CD4-positive, alpha-beta memory T cell (primary cell): ENCODE measurements at regions not wholly inside any gene's neighbourhood (a gene's known extent, or its start where the extent isn't known, plus 50 kb on each side); places are given as distances from the start of the nearest gene placed in this dataset.

ENCODE experiments used
- CTCF ChIA-PET: fragments of 350-600 bp; sonication (Branson Sonifier 250); formaldehyde crosslinking; loops from one replicate; lab custom pipeline; 2021; ENCODE audit warnings: inconsistent platforms; ENCODE audit not compliant: partially characterized antibody; lab: Charles Lee
- POLR2A ChIA-PET: fragments of 350-600 bp; sonication (Branson Sonifier 250); formaldehyde crosslinking; loops from one replicate; lab custom pipeline; 2021; ENCODE audit not compliant: partially characterized antibody; lab: Charles Lee
- DNase-seq, 5 donors: peaks; one replicate each; pipeline versions ENCODE4 v3.0.0 to v3.0.0-alpha.2; 2020 to 2022; ENCODE audit warnings: mixed read lengths in 1 of 5
- H3K27ac ChIP-seq: one replicate; pipeline ENCODE4 v1.7.0; 2013; ENCODE audit warnings: low read depth, low read length
- H3K27me3 ChIP-seq: 2 replicates; pipeline ENCODE4 v1.7.0; 2013; ENCODE audit warnings: mild to moderate bottlenecking, low read length, moderate library complexity; ENCODE audit not compliant: insufficient read depth
- H3K36me3 ChIP-seq: 2 replicates; pipeline ENCODE4 v1.7.0; 2013; ENCODE audit warnings: mild to moderate bottlenecking, low read length, moderate library complexity; ENCODE audit not compliant: insufficient read depth
- H3K4me1 ChIP-seq: 2 replicates; pipeline ENCODE4 v1.7.0; 2013; ENCODE audit warnings: mild to moderate bottlenecking, low read length, moderate library complexity; ENCODE audit not compliant: insufficient read depth
- H3K4me3 ChIP-seq, 2 donors: one replicate each; pipeline ENCODE4 v1.7.0; 2013; ENCODE audit warnings: low read length in 2 of 2, mild to moderate bottlenecking in 1 of 2
- H3K9me3 ChIP-seq, 2 donors: one replicate each; pipeline ENCODE4 v1.7.0; 2013; ENCODE audit warnings: low read length in 2 of 2, control low read depth in 1 of 2; ENCODE audit not compliant: control insufficient read depth in 1 of 2
- H3K27ac Mint-ChIP-seq, 7 donors: one replicate each; pipeline ENCODE4 v1.8.0; 2020 to 2021; ENCODE audit warnings: mixed read lengths in 7 of 7, mild to moderate bottlenecking in 6 of 7, inconsistent platforms in 3 of 7, moderate library complexity in 3 of 7
- H3K27me3 Mint-ChIP-seq, 2 donors: one replicate each; pipeline ENCODE4 v1.8.0; 2020 to 2021; ENCODE audit warnings: mixed read lengths in 2 of 2
- H3K36me3 Mint-ChIP-seq, 2 donors: one replicate each; pipeline ENCODE4 v1.8.0; 2020 to 2021; ENCODE audit warnings: mixed read lengths in 2 of 2, inconsistent platforms in 1 of 2, mild to moderate bottlenecking in 1 of 2
- H3K4me1 Mint-ChIP-seq, 4 donors: one replicate each; pipeline ENCODE4 v1.8.0; 2020 to 2021; ENCODE audit warnings: mixed read lengths in 4 of 4, mild to moderate bottlenecking in 1 of 4
- H3K4me3 Mint-ChIP-seq, 8 donors: one replicate each; pipeline ENCODE4 v1.8.0; 2020 to 2021; ENCODE audit warnings: mixed read lengths in 8 of 8, mild to moderate bottlenecking in 7 of 8, moderate library complexity in 6 of 8, inconsistent platforms in 3 of 8
- H3K9me3 Mint-ChIP-seq, 8 donors: one replicate each; pipeline ENCODE4 v1.8.0; 2020 to 2021; ENCODE audit warnings: mixed read lengths in 8 of 8, mild to moderate bottlenecking in 5 of 8, inconsistent platforms in 3 of 8, moderate library complexity in 1 of 8
- intact Hi-C: fragments of 100-400 bp; cut with micrococcal nuclease; formaldehyde crosslinking; loops from one replicate; pipeline ENCODE4 v1.15.1; 2023

DNA sequence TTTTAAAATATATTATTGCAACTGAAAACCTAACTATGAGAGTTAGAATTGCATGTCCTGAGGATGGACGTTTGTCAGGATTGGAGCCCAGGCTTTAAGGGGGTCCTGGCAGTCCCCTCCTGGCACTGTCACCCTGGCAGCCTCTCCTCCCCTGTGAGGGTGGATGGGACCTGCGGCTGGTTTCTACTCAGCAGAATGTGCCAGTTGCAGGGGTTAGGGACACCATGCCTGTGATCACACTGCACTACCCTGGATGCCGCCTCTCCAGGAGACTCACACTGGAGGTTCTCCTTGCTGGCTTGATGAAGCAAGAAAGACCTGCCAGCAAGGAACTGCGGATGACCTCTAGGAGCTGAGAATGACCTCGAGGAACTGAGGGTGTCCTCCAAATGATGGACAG lies 356.7 kb upstream of the MYT1L start:
- no peak overlapping the region for H3K27ac ChIP-seq
- H3K4me1 ChIP-seq: peaks cover 13% of the 10 kb centered on the region
- ChIA-PET POLR2A (no interaction called here), CTCF (no interaction called here)
- Mint-ChIP-seq H3K4me1 (peaks cover 11 to 28% (median 20%) of the 10 kb centered on the region in 4 donors), H3K27me3 (peaks cover 2 to 6% of the 10 kb centered on the region in 2 donors), H3K9me3 (no peaks in the 10 kb centered on the region), H3K4me3 (no peak overlapping the region), H3K27ac (no peak overlapping the region), H3K36me3 (no peaks in the 10 kb centered on the region)
- DNase-seq: peak in 1 of 5 donors; percentile 26
- intact Hi-C loops: no loop called here
- no peaks in the 10 kb centered on the region for H3K27me3 ChIP-seq
- H3K4me3 ChIP-seq: no peak overlapping the region
- no peaks in the 10 kb centered on the region for H3K36me3 ChIP-seq
- no peaks in the 10 kb centered on the region for H3K9me3 ChIP-seq

DNA sequence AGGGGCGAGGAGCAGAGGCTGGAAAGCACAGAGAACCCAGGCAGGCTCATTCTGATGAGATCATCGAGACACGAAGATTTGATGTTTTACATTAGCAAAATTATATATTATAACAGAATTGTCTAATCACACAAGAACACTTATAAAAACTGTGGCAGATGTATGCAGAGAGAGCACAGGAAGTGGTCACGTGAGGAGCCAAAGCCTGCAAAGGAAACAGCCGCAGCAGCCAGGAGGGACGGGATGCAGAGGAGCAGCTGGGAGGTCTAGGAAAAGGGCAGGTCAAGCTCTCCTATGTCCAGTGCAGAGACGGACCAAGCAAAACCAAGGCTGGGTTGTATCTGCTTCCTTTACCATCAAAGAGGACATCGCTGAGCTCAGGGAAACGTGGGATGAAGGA lies 355.1 kb upstream of the MYT1L start:
- peaks cover 15 to 37% (median 25%) of the 10 kb centered on the region in 4 donors for H3K4me1 Mint-ChIP-seq
- POLR2A ChIA-PET: no interaction called here
- H3K36me3 Mint-ChIP-seq: no peaks in the 10 kb centered on the region
- intact Hi-C loops: no loop called here
- H3K27me3 Mint-ChIP-seq: peaks cover 9 to 13% of the 10 kb centered on the region in 2 donors
- Histone ChIP-seq H3K27ac (no peak overlapping the region), H3K27me3 (no peaks in the 10 kb centered on the region), H3K9me3 (no peaks in the 10 kb centered on the region), H3K4me3 (no peak overlapping the region), H3K36me3 (no peaks in the 10 kb centered on the region), H3K4me1 (peaks cover 13% of the 10 kb centered on the region)
- peak overlapping the region in 6 of 8 donors; percentile 12 to 60 (median 46) for H3K4me3 Mint-ChIP-seq
- CTCF ChIA-PET: no interaction called here
- DNase-seq: no peak
- H3K9me3 Mint-ChIP-seq: no peaks in the 10 kb centered on the region
- peak overlapping the region in 5 of 7 donors; percentile 9 to 68 (median 22) for H3K27ac Mint-ChIP-seq

DNA sequence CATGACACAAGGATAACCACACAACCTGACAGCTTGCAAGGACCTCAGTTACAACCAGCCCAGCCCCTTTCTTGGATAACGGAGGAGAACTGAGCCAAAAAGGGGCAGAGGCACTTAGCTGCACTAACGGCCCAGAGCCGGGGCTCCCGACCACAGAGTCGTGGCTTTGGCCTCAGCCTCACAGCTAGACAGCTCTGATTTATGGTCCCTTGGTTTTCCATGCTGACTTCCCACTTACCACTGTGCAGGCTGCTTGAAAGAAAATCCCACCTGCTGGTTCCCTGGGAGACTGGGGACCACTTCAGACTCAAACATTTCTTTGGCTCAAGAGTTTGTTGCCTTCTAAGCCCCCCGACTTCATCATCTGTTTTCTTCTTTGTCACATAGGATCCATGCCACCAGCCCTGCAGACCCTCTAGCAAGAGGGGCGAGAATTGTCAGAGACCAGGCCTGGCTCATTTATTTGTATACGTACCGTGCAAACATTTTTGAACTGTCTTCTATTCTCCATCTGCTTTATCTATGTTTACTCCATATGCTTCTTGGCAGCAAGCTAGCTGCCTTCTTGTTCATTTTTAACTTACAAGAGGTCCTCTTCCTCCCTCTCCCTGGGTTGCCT lies 352.6 kb upstream of the MYT1L start:
- H3K4me1 Mint-ChIP-seq: peaks cover 12 to 30% (median 21%) of the 10 kb centered on the region in 4 donors

DNA sequence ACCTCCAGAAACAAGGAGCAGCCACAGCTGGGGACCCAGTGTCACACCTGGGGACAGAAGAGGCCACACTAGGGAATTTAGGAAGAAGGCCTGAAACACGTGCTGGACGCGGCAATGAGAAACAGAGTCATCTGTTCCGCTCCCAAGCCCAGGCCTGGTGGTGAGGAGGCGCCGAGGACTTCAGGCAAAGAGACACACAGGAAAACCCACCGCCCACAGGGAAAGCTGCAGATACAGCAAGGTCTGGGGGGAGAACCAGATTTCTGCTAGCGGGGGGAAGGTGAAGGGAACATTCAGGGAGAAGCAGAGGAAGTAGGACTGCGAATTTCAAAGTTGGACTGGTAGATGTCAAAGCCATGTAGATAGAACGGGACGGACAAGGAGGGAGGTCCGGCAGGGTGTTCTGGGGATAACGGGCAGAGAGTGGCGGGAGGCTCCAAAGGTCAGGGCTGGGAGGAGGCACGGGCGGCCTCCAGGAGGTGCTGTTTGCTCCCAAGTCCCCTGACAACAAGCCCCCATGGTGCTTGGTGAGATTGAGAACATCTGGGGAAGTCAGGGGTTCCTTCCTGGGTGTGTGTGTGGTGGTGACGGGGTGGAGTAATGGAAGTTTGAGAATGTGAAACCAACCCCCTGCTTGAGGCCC lies 351.7 kb upstream of the MYT1L start:
- ChIA-PET CTCF (no interaction called here), POLR2A (no interaction called here)
- Mint-ChIP-seq H3K4me1 (peaks cover 12 to 22% (median 17%) of the 10 kb centered on the region in 4 donors), H3K9me3 (peaks cover 0 to under 1% (median 0%) of the 10 kb centered on the region in 8 donors), H3K27ac (no peak overlapping the region), H3K27me3 (peaks cover 11 to 12% of the 10 kb centered on the region in 2 donors), H3K36me3 (no peaks in the 10 kb centered on the region), H3K4me3 (peak overlapping the region in 1 of 8 donors; percentile 3)
- Histone ChIP-seq H3K4me1 (peaks cover 13% of the 10 kb centered on the region), H3K4me3 (no peak overlapping the region), H3K27me3 (no peaks in the 10 kb centered on the region), H3K27ac (no peak overlapping the region), H3K36me3 (no peaks in the 10 kb centered on the region), H3K9me3 (no peaks in the 10 kb centered on the region)
- intact Hi-C loops: no loop called here
- peak in 1 of 5 donors; percentile 13 for DNase-seq

More for the DNA sequence above, 352.6 kb upstream of the MYT1L start:
- no peaks in the 10 kb centered on the region for H3K36me3 ChIP-seq
- no peaks in the 10 kb centered on the region for H3K9me3 ChIP-seq
- CTCF ChIA-PET: no interaction called here
- no peaks in the 10 kb centered on the region for H3K27me3 ChIP-seq
- H3K27ac Mint-ChIP-seq: peak overlapping the region in 1 of 7 donors; percentile 57
- DNase-seq: no peak
- H3K4me3 Mint-ChIP-seq: no peak overlapping the region
- POLR2A ChIA-PET: no interaction called here
- peaks cover 11 to 12% of the 10 kb centered on the region in 2 donors for H3K27me3 Mint-ChIP-seq
- no peaks in the 10 kb centered on the region for H3K9me3 Mint-ChIP-seq
- no peak overlapping the region for H3K27ac ChIP-seq
- intact Hi-C loops: no loop called here
- no peak overlapping the region for H3K4me3 ChIP-seq
- no peaks in the 10 kb centered on the region for H3K36me3 Mint-ChIP-seq
- H3K4me1 ChIP-seq: peaks cover 13% of the 10 kb centered on the region

DNA sequence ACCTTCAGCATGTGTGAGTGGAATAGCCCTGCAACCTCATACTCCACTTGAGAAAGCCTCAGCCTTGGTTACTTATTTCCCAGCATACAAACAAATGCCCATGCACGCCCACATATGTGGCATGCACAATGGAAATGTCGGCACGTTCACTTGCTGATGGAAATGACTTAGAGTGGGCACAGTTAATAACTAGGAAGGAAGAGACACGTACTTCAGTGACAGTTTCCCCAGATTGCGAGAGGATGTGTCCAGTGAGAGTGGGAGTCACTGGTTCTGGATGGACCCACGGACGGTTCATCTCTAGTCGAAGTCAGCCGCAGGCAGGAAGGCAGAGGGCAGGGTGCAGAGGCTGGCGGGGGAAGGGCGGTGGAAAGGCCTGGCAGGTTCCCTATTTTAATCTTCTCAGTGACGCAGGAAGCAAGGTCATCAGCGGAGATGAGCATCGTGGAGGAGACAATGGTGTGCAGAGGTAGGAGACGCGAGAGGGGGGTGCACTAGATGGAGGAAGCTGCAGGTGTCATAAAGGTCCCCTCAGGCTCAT lies 350.7 kb upstream of the MYT1L start:
- Histone ChIP-seq H3K9me3 (no peaks in the 10 kb centered on the region), H3K4me3 (no peak overlapping the region), H3K27me3 (no peaks in the 10 kb centered on the region), H3K27ac (no peak overlapping the region), H3K36me3 (no peaks in the 10 kb centered on the region), H3K4me1 (peaks cover 13% of the 10 kb centered on the region)
- peak overlapping the region in 2 of 8 donors; percentile 24 to 36 for H3K4me3 Mint-ChIP-seq
- ChIA-PET CTCF (no interaction called here), POLR2A (no interaction called here)
- peaks cover 0 to 5% (median 0%) of the 10 kb centered on the region in 8 donors for H3K9me3 Mint-ChIP-seq
- peaks cover 11 to 14% of the 10 kb centered on the region in 2 donors for H3K27me3 Mint-ChIP-seq
- H3K36me3 Mint-ChIP-seq: no peaks in the 10 kb centered on the region
- H3K27ac Mint-ChIP-seq: peak overlapping the region in 2 of 7 donors; percentile 5 to 12
- intact Hi-C loops: no loop called here
- DNase-seq: peak in 1 of 5 donors; percentile 2
- H3K4me1 Mint-ChIP-seq: peaks cover 12 to 22% (median 17%) of the 10 kb centered on the region in 4 donors

DNA sequence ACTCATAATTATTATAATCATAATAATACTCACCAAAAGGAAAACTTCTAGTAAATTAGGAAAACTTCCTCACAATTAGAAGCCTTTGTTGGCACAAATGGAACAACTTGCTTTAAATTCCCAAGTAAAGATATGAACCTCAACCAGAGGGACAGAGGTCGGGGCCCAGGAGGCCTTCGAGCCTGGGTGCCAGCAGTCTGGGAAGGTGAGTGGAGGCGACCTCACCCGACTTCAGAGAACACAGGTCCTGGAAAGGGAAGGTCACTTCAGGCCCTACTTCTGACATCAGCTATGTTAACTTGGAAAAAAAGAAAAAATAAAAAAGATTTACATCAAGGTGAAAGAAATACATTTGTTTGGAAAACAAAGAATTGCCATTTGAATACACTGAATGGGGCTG lies 350.0 kb upstream of the MYT1L start:
- Histone ChIP-seq H3K27ac (no peak overlapping the region), H3K27me3 (no peaks in the 10 kb centered on the region), H3K36me3 (no peaks in the 10 kb centered on the region), H3K4me1 (peaks cover 9% of the 10 kb centered on the region), H3K4me3 (no peak overlapping the region), H3K9me3 (no peaks in the 10 kb centered on the region)
- Mint-ChIP-seq H3K4me1 (peaks cover 8 to 16% (median 11%) of the 10 kb centered on the region in 4 donors), H3K36me3 (no peaks in the 10 kb centered on the region), H3K27me3 (peaks cover 9 to 13% of the 10 kb centered on the region in 2 donors), H3K9me3 (peaks cover 0 to 5% (median 0%) of the 10 kb centered on the region in 8 donors), H3K27ac (no peak overlapping the region), H3K4me3 (no peak overlapping the region)
- intact Hi-C loops: no loop called here
- DNase-seq: no peak
- CTCF ChIA-PET: no interaction called here
- POLR2A ChIA-PET: no interaction called here

DNA sequence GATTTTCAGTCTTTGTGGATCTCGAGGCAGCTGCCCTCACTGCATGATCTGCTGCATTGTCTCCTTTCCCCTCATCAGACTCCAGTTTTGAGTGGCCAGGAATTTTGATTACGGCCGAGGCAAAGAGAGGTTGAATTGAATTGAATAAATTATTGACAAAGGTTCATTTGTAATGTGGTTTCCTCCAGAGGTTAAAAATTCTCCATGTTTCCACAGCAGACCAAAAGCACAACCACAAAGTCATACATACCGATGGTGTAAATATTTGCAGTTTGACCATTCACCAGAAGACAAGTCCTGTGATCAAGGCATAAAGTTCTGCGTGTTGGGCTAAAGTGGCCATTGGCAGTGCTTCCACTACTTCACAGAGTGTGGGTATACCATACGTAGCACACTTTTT lies 343.8 kb upstream of the MYT1L start:
- CTCF ChIA-PET: no interaction called here
- no peak overlapping the region for H3K4me3 Mint-ChIP-seq
- H3K27me3 Mint-ChIP-seq: peaks cover 0 to 2% of the 10 kb centered on the region in 2 donors
- H3K4me1 Mint-ChIP-seq: no peaks in the 10 kb centered on the region
- no peak for DNase-seq
- H3K9me3 Mint-ChIP-seq: peaks cover 0 to 5% (median 0%) of the 10 kb centered on the region in 8 donors
- no peaks in the 10 kb centered on the region for H3K36me3 Mint-ChIP-seq
- H3K27me3 ChIP-seq: no peaks in the 10 kb centered on the region
- H3K36me3 ChIP-seq: no peaks in the 10 kb centered on the region
- no peak overlapping the region for H3K27ac ChIP-seq
- no peaks in the 10 kb centered on the region for H3K9me3 ChIP-seq
- intact Hi-C loops: no loop called here
- no peak overlapping the region for H3K27ac Mint-ChIP-seq
- no peaks in the 10 kb centered on the region for H3K4me1 ChIP-seq
- POLR2A ChIA-PET: no interaction called here
- no peak overlapping the region for H3K4me3 ChIP-seq
